ENCODE measurements at regions not wholly inside any gene's neighbourhood (a gene's known extent, or its start where the extent isn't known, plus 50 kb on each side); places are given as distances from the start of the nearest gene placed in this dataset.

DNA sequence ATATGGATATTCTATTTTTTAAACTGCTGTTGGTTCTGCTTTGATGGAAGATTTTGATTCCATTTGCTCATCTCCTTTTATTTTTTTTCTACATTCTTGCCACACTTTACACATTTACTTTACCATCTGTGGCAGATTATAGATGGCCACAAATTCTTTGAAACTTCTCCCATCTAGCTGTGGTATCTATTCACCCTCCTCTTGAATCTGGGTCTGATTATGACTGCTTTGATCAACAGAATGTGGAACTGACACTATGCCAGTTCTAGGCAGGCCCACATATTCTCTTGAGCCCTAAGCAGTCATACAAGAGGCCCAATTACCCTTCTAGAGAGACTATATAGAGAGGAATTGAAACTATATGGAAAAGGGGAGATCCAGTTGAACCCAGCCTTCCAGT lies 439.0 kb upstream of the PTGER4 start:
- DNase-seq (ENCODE audit: low read depth), result no peak
- TF ChIP-seq, protein P1, sequence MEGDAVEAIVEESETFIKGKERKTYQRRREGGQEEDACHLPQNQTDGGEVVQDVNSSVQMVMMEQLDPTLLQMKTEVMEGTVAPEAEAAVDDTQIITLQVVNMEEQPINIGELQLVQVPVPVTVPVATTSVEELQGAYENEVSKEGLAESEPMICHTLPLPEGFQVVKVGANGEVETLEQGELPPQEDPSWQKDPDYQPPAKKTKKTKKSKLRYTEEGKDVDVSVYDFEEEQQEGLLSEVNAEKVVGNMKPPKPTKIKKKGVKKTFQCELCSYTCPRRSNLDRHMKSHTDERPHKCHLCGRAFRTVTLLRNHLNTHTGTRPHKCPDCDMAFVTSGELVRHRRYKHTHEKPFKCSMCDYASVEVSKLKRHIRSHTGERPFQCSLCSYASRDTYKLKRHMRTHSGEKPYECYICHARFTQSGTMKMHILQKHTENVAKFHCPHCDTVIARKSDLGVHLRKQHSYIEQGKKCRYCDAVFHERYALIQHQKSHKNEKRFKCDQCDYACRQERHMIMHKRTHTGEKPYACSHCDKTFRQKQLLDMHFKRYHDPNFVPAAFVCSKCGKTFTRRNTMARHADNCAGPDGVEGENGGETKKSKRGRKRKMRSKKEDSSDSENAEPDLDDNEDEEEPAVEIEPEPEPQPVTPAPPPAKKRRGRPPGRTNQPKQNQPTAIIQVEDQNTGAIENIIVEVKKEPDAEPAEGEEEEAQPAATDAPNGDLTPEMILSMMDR (IDR thresholded peaks at IDR 0.05; ENCODE audit: control insufficient read depth, extremely low read depth, insufficient read depth), result no peak
- H3K4me3 ChIP-seq (ENCODE audit: low read depth, low read length), result no peak overlapping the region

DNA sequence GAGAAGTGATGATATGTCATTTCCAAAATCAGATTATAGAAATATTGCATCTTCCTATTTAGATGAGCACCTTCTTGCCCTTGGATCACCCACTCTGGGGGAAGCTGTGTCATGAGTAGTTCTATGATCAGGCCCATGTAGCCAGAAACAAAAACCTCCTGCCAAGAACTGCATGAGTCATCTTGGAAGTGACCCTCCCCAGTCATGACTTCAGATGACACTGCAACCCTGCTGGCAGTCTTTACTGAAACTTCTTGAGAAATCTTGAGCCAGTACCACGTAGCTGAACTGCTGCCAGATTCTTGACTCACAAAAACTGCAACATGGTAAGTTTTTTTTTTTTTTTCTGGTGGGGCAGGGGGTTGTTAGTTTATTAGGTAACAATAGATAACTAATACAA lies 439.6 kb upstream of the PTGER4 start:
- no peak for DNase-seq (ENCODE audit: low read depth)
- TF ChIP-seq, protein P1 (IDR thresholded peaks at IDR 0.05; ENCODE audit: control insufficient read depth, extremely low read depth, insufficient read depth), result no peak
- no peak overlapping the region for H3K4me3 ChIP-seq (ENCODE audit: low read depth, low read length)

DNA sequence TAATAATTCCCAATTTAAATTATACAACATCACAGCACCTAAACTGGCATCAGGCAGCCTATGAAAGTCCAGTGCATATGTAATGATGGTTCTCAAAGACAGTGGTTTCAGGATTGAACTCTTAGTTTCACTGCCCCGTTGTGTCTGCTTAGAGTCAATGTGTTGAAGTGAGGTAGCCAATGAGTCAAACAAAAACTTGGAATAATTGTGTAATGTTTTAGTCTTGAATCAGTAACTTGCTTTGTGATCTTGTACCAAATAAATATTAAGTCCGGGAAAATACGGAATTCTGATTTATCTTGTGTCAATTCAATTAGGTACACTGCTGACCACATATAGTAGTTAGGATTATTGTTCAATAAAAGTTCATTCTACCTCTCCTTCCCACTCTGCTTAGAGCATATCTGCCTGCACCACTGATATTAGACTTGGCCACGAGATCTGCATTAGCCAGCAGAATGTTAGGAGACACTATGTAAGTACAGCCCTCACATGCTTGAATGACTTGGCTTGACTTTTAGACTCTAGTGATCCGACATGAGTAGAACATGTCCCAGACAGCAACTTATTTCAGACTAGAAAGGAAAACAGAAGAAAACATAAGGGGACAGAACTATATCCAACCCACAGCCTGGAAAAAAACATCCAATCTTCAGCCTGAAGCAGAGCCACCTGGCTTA lies 441.5 kb upstream of the PTGER4 start:
- no peak for DNase-seq (ENCODE audit: low read depth)
- no peak overlapping the region for H3K4me3 ChIP-seq (ENCODE audit: low read depth, low read length)
- TF ChIP-seq, protein P1 (IDR thresholded peaks at IDR 0.05; ENCODE audit: control insufficient read depth, extremely low read depth, insufficient read depth), result no peak

DNA sequence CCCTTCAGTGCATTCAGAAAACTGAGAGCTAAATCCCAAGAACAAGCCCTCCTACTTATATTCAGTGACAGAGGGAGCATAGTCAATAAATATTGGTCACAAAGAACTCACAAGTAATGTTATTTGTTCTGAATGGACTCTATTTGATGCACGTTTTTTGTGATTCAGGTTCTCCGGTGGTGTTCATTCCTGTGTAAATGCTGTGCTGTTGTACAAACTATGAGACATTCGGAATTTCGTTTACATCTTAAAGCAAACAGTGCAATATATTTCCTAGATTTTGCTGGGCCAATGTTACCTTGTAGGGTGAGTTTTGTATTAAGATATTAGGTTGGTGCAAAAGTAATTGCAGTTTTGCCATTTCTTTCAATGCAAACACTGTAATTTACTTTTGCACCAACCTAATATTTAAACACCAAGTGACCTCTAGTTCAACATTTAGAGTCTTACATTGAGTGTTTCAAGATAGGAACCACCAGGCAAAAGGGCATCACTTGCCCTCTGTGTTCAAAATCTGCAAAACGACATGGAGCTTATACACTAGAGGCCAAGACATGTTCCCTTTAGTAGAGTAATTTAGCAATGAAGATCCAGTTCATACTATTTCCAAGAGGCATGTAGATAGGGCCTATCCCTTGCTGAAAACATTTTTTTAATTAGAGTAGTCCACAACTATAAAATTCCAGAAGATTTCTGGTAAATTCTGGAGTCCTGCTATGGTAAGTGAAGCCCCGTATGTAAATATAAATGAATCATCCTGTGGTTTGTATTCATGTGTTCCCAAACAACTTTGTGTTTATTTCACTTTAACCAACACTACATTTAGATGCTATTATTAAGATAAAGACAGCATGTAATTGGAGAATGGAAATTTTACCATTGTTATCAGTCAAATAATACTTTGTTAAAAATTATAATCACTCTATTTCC lies 444.0 kb upstream of the PTGER4 start:
- H3K4me3 ChIP-seq (ENCODE audit: low read depth, low read length), result no peak overlapping the region
- DNase-seq (ENCODE audit: low read depth), result no peak
- TF ChIP-seq, protein P1 (IDR thresholded peaks at IDR 0.05; ENCODE audit: control insufficient read depth, extremely low read depth, insufficient read depth), result no peak

DNA sequence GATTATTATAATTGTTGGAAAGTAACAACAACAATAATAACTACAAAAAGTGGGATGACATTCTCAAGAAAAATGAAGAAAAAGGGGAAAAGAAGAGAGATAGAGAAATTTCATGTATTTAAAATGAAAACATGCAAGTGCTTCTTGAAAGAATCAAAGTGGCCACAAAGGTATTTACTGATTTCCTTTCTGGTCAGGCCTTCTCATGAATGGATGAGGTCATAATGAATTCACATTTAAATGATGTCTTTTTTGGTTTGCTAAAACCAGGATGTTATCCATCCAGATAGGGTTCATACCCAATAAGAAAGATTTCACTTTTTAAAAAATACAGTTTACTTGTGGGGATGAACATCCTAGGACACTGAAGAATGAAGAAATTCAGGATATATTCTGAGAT lies 446.4 kb upstream of the PTGER4 start:
- no peak overlapping the region for H3K4me3 ChIP-seq (ENCODE audit: low read depth, low read length)
- DNase-seq (ENCODE audit: low read depth), result no peak
- TF ChIP-seq, protein P1 (IDR thresholded peaks at IDR 0.05; ENCODE audit: control insufficient read depth, extremely low read depth, insufficient read depth), result no peak

DNA sequence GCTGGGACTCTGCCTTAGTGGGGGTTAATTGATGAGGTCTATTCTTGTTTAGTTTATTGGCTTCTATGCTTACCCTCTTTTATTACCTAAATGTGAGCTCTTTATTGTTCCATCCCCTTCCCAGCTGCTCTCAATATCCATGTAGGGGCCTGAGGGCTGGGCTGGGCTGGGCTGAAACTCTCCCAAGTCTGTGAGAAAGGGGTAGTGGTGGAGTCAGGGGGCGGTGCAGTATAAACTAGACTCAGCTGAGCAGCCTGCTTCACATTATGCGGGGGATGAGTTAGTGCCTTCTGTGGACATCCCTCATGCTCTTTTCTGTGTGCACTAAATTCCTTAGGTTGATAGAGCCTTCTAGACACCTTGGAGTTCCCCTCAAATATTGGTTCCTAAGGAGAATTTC lies 451.8 kb upstream of the PTGER4 start:
- no peak overlapping the region for H3K4me3 ChIP-seq (ENCODE audit: low read depth, low read length)
- TF ChIP-seq, protein P1 (IDR thresholded peaks at IDR 0.05; ENCODE audit: control insufficient read depth, extremely low read depth, insufficient read depth), result no peak
- DNase-seq (ENCODE audit: low read depth), result no peak

All from LNCaP clone FGC (cell line).